MCF 10A (cell line): ENCODE measurements at regions not wholly inside any gene's neighbourhood (a gene's known extent, or its start where the extent isn't known, plus 50 kb on each side); places are given as distances from the start of the nearest gene placed in this dataset.

Source experiments
- BruUV-seq: library from RNA; stranded (reverse); fragments of 400-500 nt; replicated peaks from 2 replicates; lab custom pipeline; 2021; lab: Mats Ljungman, UMichigan
- CTCF ChIA-PET: fragments of 300-600 bp; sonication (Branson Sonifier 250); formaldehyde crosslinking; extraction: SDS; loops from one replicate; lab custom pipeline; 2021; ENCODE audit warnings: antibody characterized with exemption, inconsistent platforms; lab: Yijun Ruan, JAX
- POLR2A ChIA-PET: fragments of 300-600, 350-650 bp; sonication (Branson Sonifier 250); formaldehyde crosslinking; extraction: SDS; loops from one replicate; lab custom pipeline; 2020; ENCODE audit warnings: antibody characterized with exemption, inconsistent platforms; lab: Yijun Ruan, JAX
- DNase-seq: peaks from one replicate; pipeline ENCODE4 v3.0.0-alpha.2; 2018; ENCODE audit not compliant: unreplicated experiment
- H3K27ac Mint-ChIP-seq: one replicate; pipeline ENCODE4 v1.8.0; 2022; ENCODE audit warnings: mild to moderate bottlenecking, low read depth, mixed read lengths; ENCODE audit not compliant: unreplicated experiment
- H3K27me3 Mint-ChIP-seq: one replicate; pipeline ENCODE4 v1.8.0; 2022; ENCODE audit warnings: mixed read lengths; ENCODE audit not compliant: insufficient read depth, unreplicated experiment
- H3K36me3 Mint-ChIP-seq: one replicate; pipeline ENCODE4 v1.8.0; 2022; ENCODE audit warnings: mild to moderate bottlenecking, moderate library complexity, mixed read lengths; ENCODE audit not compliant: insufficient read depth, unreplicated experiment
- H3K4me1 Mint-ChIP-seq: one replicate; pipeline ENCODE4 v1.8.0; 2022; ENCODE audit warnings: mixed read lengths; ENCODE audit not compliant: insufficient read depth, unreplicated experiment
- H3K4me3 Mint-ChIP-seq: one replicate; pipeline ENCODE4 v1.8.0; 2022; ENCODE audit warnings: mild to moderate bottlenecking, moderate library complexity, mixed read lengths; ENCODE audit not compliant: unreplicated experiment
- H3K9me3 Mint-ChIP-seq: one replicate; pipeline ENCODE4 v1.8.0; 2022; ENCODE audit warnings: mixed read lengths; ENCODE audit not compliant: unreplicated experiment
- CTCF ChIP-seq: fragments of 200-600 bp; IDR thresholded peaks from one replicate; pipeline ENCODE4 v1.8.0; 2022; ENCODE audit warnings: antibody characterized with exemption, mild to moderate bottlenecking; ENCODE audit not compliant: unreplicated experiment
- intact Hi-C: fragments of 100-400 bp; cut with micrococcal nuclease; formaldehyde crosslinking; loops from 2 replicates; pipeline ENCODE4 v1.14.1; 2022

GRCh38 chr10:43930243-43930642 is 281.6 kb upstream of the ZNF32 start:
- TF ChIP-seq CTCF = no peak
- no peak overlapping the region for H3K27ac Mint-ChIP-seq
- CTCF ChIA-PET = no interaction called here

GRCh38 chr10:43929122-43929521 is 280.4 kb upstream of the ZNF32 start:
- no peak for DNase-seq
- Mint-ChIP-seq H3K4me3 (no peak overlapping the region), H3K4me1 (no peaks in the 10 kb centered on the region), H3K9me3 (no peaks in the 10 kb centered on the region), H3K36me3 (no peaks in the 10 kb centered on the region), H3K27me3 (peaks cover 35% of the 10 kb centered on the region), H3K27ac (no peak overlapping the region)
- no peak for TF ChIP-seq CTCF
- no TSS peak for BruUV-seq
- CTCF ChIA-PET = no interaction called here
- intact Hi-C loops = no loop called here
- POLR2A ChIA-PET = no interaction called here

More at GRCh38 chr10:43930243-43930642, 281.6 kb upstream of the ZNF32 start:
- no peak for DNase-seq
- Mint-ChIP-seq H3K27me3 (peaks cover 29% of the 10 kb centered on the region), H3K4me1 (no peaks in the 10 kb centered on the region), H3K9me3 (no peaks in the 10 kb centered on the region), H3K36me3 (no peaks in the 10 kb centered on the region), H3K4me3 (no peak overlapping the region)
- BruUV-seq = no TSS peak
- intact Hi-C loops = no loop called here
- POLR2A ChIA-PET = no interaction called here

DNA sequence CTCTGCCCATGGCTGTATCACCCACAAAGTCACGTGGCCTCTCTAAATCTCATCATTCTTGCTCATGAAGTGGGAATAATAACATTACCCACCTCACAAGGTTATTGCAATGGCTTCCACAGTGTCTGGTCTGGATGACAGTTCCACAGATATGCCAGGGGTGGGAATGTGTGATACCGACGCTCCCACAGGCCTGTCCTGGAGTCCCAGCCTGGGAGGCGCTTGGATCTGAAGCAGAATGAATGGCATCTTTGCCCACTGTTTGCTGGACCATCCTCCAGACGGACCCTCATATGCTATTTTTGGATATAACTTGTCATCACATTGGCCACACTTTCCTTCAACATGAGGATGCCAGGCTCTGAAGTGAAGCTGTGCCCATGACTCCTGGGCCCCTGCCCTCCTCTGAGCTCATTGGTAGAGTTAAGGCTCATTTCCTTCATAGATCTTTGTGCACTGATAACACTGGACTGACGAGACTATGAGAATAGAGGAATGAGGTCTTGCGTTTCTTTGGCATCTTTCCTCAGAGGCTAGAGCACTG is 279.8 kb upstream of the ZNF32 start:
- no peak for TF ChIP-seq CTCF
- H3K4me1 Mint-ChIP-seq = no peaks in the 10 kb centered on the region
- no peaks in the 10 kb centered on the region for H3K36me3 Mint-ChIP-seq
- no peaks in the 10 kb centered on the region for H3K9me3 Mint-ChIP-seq
- BruUV-seq = no TSS peak
- no peak for DNase-seq
- ChIA-PET CTCF (interaction anchor here (0.6 kb wide), 1 partner anchor 9 kb away, joined by 4 read pairs; no protein-coding TSS in a partner anchor), POLR2A (no interaction called here)
- H3K27ac Mint-ChIP-seq = no peak overlapping the region
- peaks cover 35% of the 10 kb centered on the region for H3K27me3 Mint-ChIP-seq
- intact Hi-C loops = no loop called here
- no peak overlapping the region for H3K4me3 Mint-ChIP-seq

DNA sequence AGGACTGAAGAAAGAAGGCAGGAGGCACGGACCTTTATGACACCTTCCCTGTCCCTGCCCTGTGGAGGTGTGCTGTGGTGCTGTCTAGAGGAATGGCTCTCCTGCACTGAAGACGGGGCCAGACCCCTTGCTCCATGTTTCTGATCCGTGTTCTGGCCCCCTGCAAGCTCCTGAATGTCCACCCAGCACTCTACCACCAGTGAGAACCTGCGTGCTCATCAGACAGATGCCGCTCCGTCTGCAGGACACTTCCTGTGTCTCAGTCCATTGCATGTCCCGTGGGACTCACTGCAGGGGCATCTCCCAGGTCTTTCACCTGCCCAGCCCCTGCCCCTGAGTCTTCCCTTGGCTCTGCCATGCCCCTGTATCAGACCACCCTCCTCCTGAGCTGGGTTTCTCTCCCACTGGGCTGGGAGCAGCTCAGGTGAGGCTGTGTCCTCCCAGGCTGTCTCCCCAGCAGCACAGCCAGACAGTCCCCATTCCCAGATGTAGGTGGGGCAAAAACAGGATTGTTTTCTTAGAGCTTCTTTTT is 278.3 kb upstream of the ZNF32 start:
- H3K9me3 Mint-ChIP-seq = no peaks in the 10 kb centered on the region
- no peak overlapping the region for H3K27ac Mint-ChIP-seq
- H3K4me1 Mint-ChIP-seq = no peaks in the 10 kb centered on the region
- no peak for DNase-seq
- CTCF ChIA-PET = no interaction called here
- intact Hi-C loops = no loop called here
- POLR2A ChIA-PET = no interaction called here
- BruUV-seq = no TSS peak
- peaks cover 35% of the 10 kb centered on the region for H3K27me3 Mint-ChIP-seq
- no peak overlapping the region for H3K4me3 Mint-ChIP-seq
- TF ChIP-seq CTCF = no peak
- H3K36me3 Mint-ChIP-seq = no peaks in the 10 kb centered on the region
